SK-N-SH (cell line): ENCODE measurements at regions not wholly inside any gene's neighbourhood (a gene's known extent, or its start where the extent isn't known, plus 50 kb on each side); places are given as distances from the start of the nearest gene placed in this dataset.

ENCODE experiments used
- CTCF ChIP-seq: fragments of 200-600 bp; sonication (generic); IDR thresholded peaks from 2 replicates; pipeline ENCODE4 v1.6.1; 2017; ENCODE audit warnings: antibody characterized with exemption, mild to moderate bottlenecking, moderate library complexity
- EP300 ChIP-seq, 2 experiments: IDR thresholded peaks; 2 replicates each; pipeline versions ENCODE4 v1.4.0 to v1.6.1; 2012; ENCODE audit warnings: borderline replicate concordance in 1 of 2, low read depth in 1 of 2, low read length in 1 of 2
- FOXJ3 ChIP-seq: sonication (generic); formaldehyde crosslinking; IDR thresholded peaks from 2 replicates; pipeline ENCODE4 v1.5.1; 2020; ENCODE audit warnings: mild to moderate bottlenecking, missing genetic modification reagents
- FOXM1 ChIP-seq: IDR thresholded peaks from 2 replicates; pipeline ENCODE4 v1.4.0; 2012; ENCODE audit warnings: low read depth, mild to moderate bottlenecking
- IRF3 ChIP-seq: fragments of 150-350 bp; IDR thresholded peaks from 2 replicates; pipeline ENCODE4 v1.6.1; 2016; ENCODE audit warnings: mild to moderate bottlenecking, low read depth, low read length
- JUND ChIP-seq: IDR thresholded peaks from 2 replicates; pipeline ENCODE4 v1.4.0; 2012
- MAX ChIP-seq: IDR thresholded peaks from 2 replicates; pipeline ENCODE4 v1.4.0; 2012; ENCODE audit warnings: low read depth
- POLR2AphosphoS5 ChIP-seq: IDR thresholded peaks from 2 replicates; pipeline ENCODE4 v1.6.1; 2012; ENCODE audit warnings: low read depth, low read length
- RAD21 ChIP-seq: IDR thresholded peaks from 2 replicates; pipeline ENCODE4 v1.6.1; 2012; ENCODE audit warnings: mild to moderate bottlenecking, low read length
- RFX5 ChIP-seq: IDR thresholded peaks from 2 replicates; pipeline ENCODE4 v1.6.1; 2012; ENCODE audit warnings: mild to moderate bottlenecking, improper control_type of control experiment, low read length
- SIN3A ChIP-seq: IDR thresholded peaks from 2 replicates; pipeline ENCODE4 v1.6.1; 2012; ENCODE audit warnings: low read depth, mild to moderate bottlenecking, low read length, moderate library complexity, borderline replicate concordance
- TCF12 ChIP-seq: IDR thresholded peaks from 2 replicates; pipeline ENCODE4 v1.4.0; 2012

- TF ChIP-seq POLR2AphosphoS5 (no peak), IRF3 (no peak), JUND (no peak), CTCF (no peak), TCF12 (no peak), MAX (no peak), EP300 (IDR thresholded peaks at IDR 0.05; ENCODE audit: borderline replicate concordance in 1 of 2, low read depth in 1 of 2, low read length in 1 of 2) (no peak), FOXM1 (no peak), RAD21 (no peak), SIN3A (no peak), FOXJ3 (CRISPR knock-in tag) (no peak), RFX5 (no peak)
Measured at GRCh38 chr4:1464581-1465171, 58.4 kb upstream of the NKX1-1 start.
